ENCODE measurements at regions not wholly inside any gene's neighbourhood (a gene's known extent, or its start where the extent isn't known, plus 50 kb on each side); places are given as distances from the start of the nearest gene placed in this dataset.
A peak's percentile ranks its signal among the peaks of the same experiment; 100 is the strongest.

DNA sequence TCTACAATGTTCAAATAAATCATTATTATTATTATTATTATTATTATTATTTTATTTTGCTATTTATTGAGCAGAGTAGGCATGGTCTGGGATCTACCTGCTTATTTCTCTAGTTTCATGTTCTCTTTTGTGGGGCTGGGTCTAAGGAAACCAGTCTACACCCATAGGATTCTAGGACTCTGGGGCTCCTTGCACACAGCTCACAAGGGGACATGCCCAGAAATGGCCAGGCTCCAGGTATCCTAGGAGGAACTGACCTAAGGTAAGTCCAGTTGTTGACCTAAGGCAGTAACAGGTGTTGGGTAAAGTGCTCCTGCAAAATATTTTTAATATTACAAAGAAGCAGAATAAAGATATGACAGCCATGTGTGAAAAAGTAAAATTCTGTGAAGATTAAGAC is 149.6 kb upstream of the TBL1XR1 start:
- H3K36me3 ChIP-seq (ENCODE audit: control insufficient read depth, insufficient read depth, low read length), result no peaks in the 10 kb centered on the region
- H2AK5ac ChIP-seq (ENCODE audit: low read length), result no peak overlapping the region
- no peak overlapping the region for H3K4ac ChIP-seq (ENCODE audit: low read depth, low read length)
- no peak overlapping the region for H2BK5ac ChIP-seq (ENCODE audit: low read length)
- H3K79me2 ChIP-seq (ENCODE audit: control insufficient read depth, insufficient read depth, low read length), result no peaks in the 10 kb centered on the region
- H3K4me3 ChIP-seq (ENCODE audit: low read length), result no peak overlapping the region
- peak overlapping the region; percentile 57 for H2BK15ac ChIP-seq (replicated peaks; ENCODE audit: low read depth)
- no peak overlapping the region for H3K56ac ChIP-seq (ENCODE audit: low read length)
- H3K27ac ChIP-seq (ENCODE audit: low read depth, low read length), result no peak overlapping the region
- DNase-seq, result no peak
- H2BK120ac ChIP-seq (ENCODE audit: low read depth, low read length), result no peak overlapping the region
- H3K4me1 ChIP-seq (ENCODE audit: control insufficient read depth, low read depth, low read length), result peaks cover 14% of the 10 kb centered on the region
- no peaks in the 10 kb centered on the region for H3K27me3 ChIP-seq (ENCODE audit: insufficient read depth, low read length, poor library complexity)
- no peak overlapping the region for H3K23ac ChIP-seq (ENCODE audit: low read length)
- H3K9ac ChIP-seq (ENCODE audit: low read length), result no peak overlapping the region
- H4K8ac ChIP-seq (ENCODE audit: low read depth, low read length), result no peak overlapping the region
- no peak overlapping the region for H4K5ac ChIP-seq (ENCODE audit: low read length)
- H3K4me2 ChIP-seq (ENCODE audit: low read length), result no peak overlapping the region
- peak overlapping the region; percentile 61 for H3K18ac ChIP-seq (ENCODE audit: low read length)
- H3K79me1 ChIP-seq (ENCODE audit: low read length), result no peaks in the 10 kb centered on the region

DNA sequence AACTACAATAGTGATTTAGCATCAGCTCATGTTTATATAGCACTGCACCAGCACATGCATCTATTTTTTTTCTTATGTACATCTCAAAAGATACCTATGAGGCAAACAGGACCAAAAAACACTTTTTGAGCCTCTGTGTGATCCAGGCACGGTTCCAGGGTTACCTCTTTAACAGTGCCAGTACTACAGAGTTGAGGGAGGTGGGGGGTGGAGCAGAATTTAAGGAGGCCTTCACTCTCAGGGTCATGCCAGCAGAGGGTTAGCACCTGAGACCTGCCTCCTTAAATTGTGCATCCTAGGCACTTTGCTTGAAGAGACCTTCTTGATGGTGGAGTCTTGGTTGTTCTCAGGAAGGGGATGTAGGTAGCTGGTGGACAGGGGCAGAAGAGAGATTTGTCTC is 150.3 kb upstream of the TBL1XR1 start:
- WGBS (ENCODE audit: extremely low coverage, insufficient coverage, low lambda C conversion rate), result no CpG with 5 or more reads among the region's 1 CpG
- Histone ChIP-seq H3K4me1 (ENCODE audit: control insufficient read depth, low read depth, low read length) (peaks cover 14% of the 10 kb centered on the region), H3K4ac (ENCODE audit: low read depth, low read length) (no peak overlapping the region), H2AK5ac (ENCODE audit: low read length) (no peak overlapping the region), H3K18ac (ENCODE audit: low read length) (no peak overlapping the region), H3K79me1 (ENCODE audit: low read length) (no peaks in the 10 kb centered on the region), H2BK15ac (replicated peaks; ENCODE audit: low read depth) (peak overlapping the region; percentile 14), H4K5ac (ENCODE audit: low read length) (no peak overlapping the region), H2BK5ac (ENCODE audit: low read length) (no peak overlapping the region), H3K4me2 (ENCODE audit: low read length) (no peak overlapping the region), H4K8ac (ENCODE audit: low read depth, low read length) (no peak overlapping the region), H3K27ac (ENCODE audit: low read depth, low read length) (no peak overlapping the region), H3K56ac (ENCODE audit: low read length) (no peak overlapping the region), H2BK120ac (ENCODE audit: low read depth, low read length) (no peak overlapping the region), H3K79me2 (ENCODE audit: control insufficient read depth, insufficient read depth, low read length) (no peaks in the 10 kb centered on the region), H3K27me3 (ENCODE audit: insufficient read depth, low read length, poor library complexity) (no peaks in the 10 kb centered on the region), H3K36me3 (ENCODE audit: control insufficient read depth, insufficient read depth, low read length) (no peaks in the 10 kb centered on the region), H3K4me3 (ENCODE audit: low read length) (no peak overlapping the region), H3K23ac (ENCODE audit: low read length) (no peak overlapping the region), H3K9ac (ENCODE audit: low read length) (no peak overlapping the region)
- DNase-seq, result no peak

DNA sequence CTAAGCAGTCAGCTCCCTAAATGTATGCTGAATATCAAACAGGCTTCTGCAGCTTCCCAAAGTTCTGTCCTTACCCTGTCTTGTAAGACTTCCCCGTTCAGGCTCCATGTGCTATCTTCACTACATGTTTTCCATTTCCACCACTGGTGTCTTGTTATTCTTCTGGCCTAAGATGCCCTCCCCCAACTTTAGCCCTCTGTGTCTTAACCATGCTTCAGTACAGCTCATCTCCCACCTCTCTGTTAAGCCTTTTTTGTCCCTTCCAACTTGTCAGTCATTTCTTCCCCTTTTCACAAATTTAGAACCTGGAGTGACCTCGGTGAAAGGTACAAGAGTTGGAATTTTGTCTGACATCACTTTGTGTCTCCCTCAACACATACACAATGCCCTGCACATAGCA is 151.7 kb upstream of the TBL1XR1 start:
- peak overlapping the region; percentile 56 for H3K56ac ChIP-seq (ENCODE audit: low read length)
- H2AK5ac ChIP-seq (ENCODE audit: low read length), result peak overlapping the region; percentile 90
- H4K8ac ChIP-seq (ENCODE audit: low read depth, low read length), result no peak overlapping the region
- no peak overlapping the region for H3K27ac ChIP-seq (ENCODE audit: low read depth, low read length)
- H3K23ac ChIP-seq (ENCODE audit: low read length), result no peak overlapping the region
- H3K36me3 ChIP-seq (ENCODE audit: control insufficient read depth, insufficient read depth, low read length), result no peaks in the 10 kb centered on the region
- no peak overlapping the region for H3K4ac ChIP-seq (ENCODE audit: low read depth, low read length)
- H2BK5ac ChIP-seq (ENCODE audit: low read length), result peak overlapping the region; percentile 62
- WGBS (ENCODE audit: extremely low coverage, insufficient coverage, low lambda C conversion rate), result no CpG with 5 or more reads among the region's 2 CpGs
- peak overlapping the region; percentile 11 for H3K9ac ChIP-seq (ENCODE audit: low read length)
- no peaks in the 10 kb centered on the region for H3K79me1 ChIP-seq (ENCODE audit: low read length)
- H2BK15ac ChIP-seq (replicated peaks; ENCODE audit: low read depth), result peak overlapping the region; percentile 5
- H3K4me1 ChIP-seq (ENCODE audit: control insufficient read depth, low read depth, low read length), result peaks cover 14% of the 10 kb centered on the region
- H3K4me2 ChIP-seq (ENCODE audit: low read length), result no peak overlapping the region
- no peaks in the 10 kb centered on the region for H3K27me3 ChIP-seq (ENCODE audit: insufficient read depth, low read length, poor library complexity)
- no peak overlapping the region for H3K18ac ChIP-seq (ENCODE audit: low read length)
- DNase-seq, result no peak
- no peak overlapping the region for H3K4me3 ChIP-seq (ENCODE audit: low read length)
- H2BK120ac ChIP-seq (ENCODE audit: low read depth, low read length), result no peak overlapping the region
- no peak overlapping the region for H4K5ac ChIP-seq (ENCODE audit: low read length)
- no peaks in the 10 kb centered on the region for H3K79me2 ChIP-seq (ENCODE audit: control insufficient read depth, insufficient read depth, low read length)

DNA sequence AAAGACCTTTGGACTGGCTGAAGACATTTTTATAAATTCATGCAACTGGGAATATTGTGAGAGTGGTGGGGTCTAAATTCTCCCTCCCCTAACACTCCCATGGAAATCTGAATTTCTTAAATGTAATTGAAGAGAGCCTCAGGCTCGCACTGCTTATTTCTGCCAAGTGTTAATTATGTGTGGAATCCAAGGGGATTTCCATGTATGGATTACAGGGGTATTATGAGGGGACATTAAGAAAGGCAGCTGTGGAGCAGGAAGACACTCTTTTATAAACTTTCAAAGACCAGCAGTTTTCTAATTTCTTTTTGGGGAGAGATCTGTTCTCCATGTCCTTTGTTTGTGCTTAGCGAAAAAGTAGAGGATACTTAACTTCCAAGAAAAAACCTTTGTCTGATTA is 152.1 kb upstream of the TBL1XR1 start:
- H3K27ac ChIP-seq (ENCODE audit: low read depth, low read length), result no peak overlapping the region
- no peak overlapping the region for H3K4ac ChIP-seq (ENCODE audit: low read depth, low read length)
- no peak overlapping the region for H3K4me2 ChIP-seq (ENCODE audit: low read length)
- H4K8ac ChIP-seq (ENCODE audit: low read depth, low read length), result no peak overlapping the region
- no peaks in the 10 kb centered on the region for H3K79me1 ChIP-seq (ENCODE audit: low read length)
- H2AK5ac ChIP-seq (ENCODE audit: low read length), result no peak overlapping the region
- H3K9ac ChIP-seq (ENCODE audit: low read length), result no peak overlapping the region
- H3K4me1 ChIP-seq (ENCODE audit: control insufficient read depth, low read depth, low read length), result peaks cover 12% of the 10 kb centered on the region
- no peak overlapping the region for H3K23ac ChIP-seq (ENCODE audit: low read length)
- no peak overlapping the region for H2BK120ac ChIP-seq (ENCODE audit: low read depth, low read length)
- H4K5ac ChIP-seq (ENCODE audit: low read length), result no peak overlapping the region
- no peak overlapping the region for H3K4me3 ChIP-seq (ENCODE audit: low read length)
- no peaks in the 10 kb centered on the region for H3K27me3 ChIP-seq (ENCODE audit: insufficient read depth, low read length, poor library complexity)
- no peak for DNase-seq
- no peak overlapping the region for H2BK15ac ChIP-seq (replicated peaks; ENCODE audit: low read depth)
- no peak overlapping the region for H3K18ac ChIP-seq (ENCODE audit: low read length)
- no peaks in the 10 kb centered on the region for H3K79me2 ChIP-seq (ENCODE audit: control insufficient read depth, insufficient read depth, low read length)
- H3K56ac ChIP-seq (ENCODE audit: low read length), result no peak overlapping the region
- no CpG with 5 or more reads among the region's 2 CpGs for WGBS (ENCODE audit: extremely low coverage, insufficient coverage, low lambda C conversion rate)
- H2BK5ac ChIP-seq (ENCODE audit: low read length), result no peak overlapping the region
- no peaks in the 10 kb centered on the region for H3K36me3 ChIP-seq (ENCODE audit: control insufficient read depth, insufficient read depth, low read length)

DNA sequence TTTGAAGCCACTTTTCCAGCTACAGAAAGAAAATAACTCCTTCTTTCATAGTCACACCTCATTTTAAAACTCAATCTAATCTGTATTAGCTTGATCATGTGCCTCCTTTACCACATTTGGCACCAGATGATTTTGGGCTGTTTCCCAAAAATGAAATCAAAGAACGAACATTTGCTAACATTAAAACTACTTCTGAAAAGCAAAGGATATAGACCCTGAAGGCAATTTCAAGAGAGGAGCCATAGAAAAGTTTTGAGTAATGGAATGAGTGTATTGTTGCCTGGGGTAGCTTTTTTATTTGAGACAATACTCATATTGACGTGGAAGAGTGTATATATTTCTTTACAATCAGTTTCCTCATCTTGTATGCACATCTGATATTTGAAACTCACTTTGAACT is 152.8 kb upstream of the TBL1XR1 start:
- Histone ChIP-seq H3K27me3 (ENCODE audit: insufficient read depth, low read length, poor library complexity) (no peaks in the 10 kb centered on the region), H2BK120ac (ENCODE audit: low read depth, low read length) (no peak overlapping the region), H3K4me2 (ENCODE audit: low read length) (no peak overlapping the region), H3K18ac (ENCODE audit: low read length) (no peak overlapping the region), H3K79me1 (ENCODE audit: low read length) (no peaks in the 10 kb centered on the region), H3K79me2 (ENCODE audit: control insufficient read depth, insufficient read depth, low read length) (no peaks in the 10 kb centered on the region), H4K5ac (ENCODE audit: low read length) (no peak overlapping the region), H3K4ac (ENCODE audit: low read depth, low read length) (no peak overlapping the region), H2BK5ac (ENCODE audit: low read length) (no peak overlapping the region), H3K23ac (ENCODE audit: low read length) (no peak overlapping the region), H3K56ac (ENCODE audit: low read length) (no peak overlapping the region), H4K8ac (ENCODE audit: low read depth, low read length) (no peak overlapping the region), H3K4me1 (ENCODE audit: control insufficient read depth, low read depth, low read length) (peaks cover 12% of the 10 kb centered on the region), H2BK15ac (replicated peaks; ENCODE audit: low read depth) (no peak overlapping the region), H3K9ac (ENCODE audit: low read length) (no peak overlapping the region), H3K4me3 (ENCODE audit: low read length) (no peak overlapping the region), H3K27ac (ENCODE audit: low read depth, low read length) (no peak overlapping the region), H3K36me3 (ENCODE audit: control insufficient read depth, insufficient read depth, low read length) (no peaks in the 10 kb centered on the region), H2AK5ac (ENCODE audit: low read length) (no peak overlapping the region)
- WGBS (ENCODE audit: extremely low coverage, insufficient coverage, low lambda C conversion rate), result no CpG with 5 or more reads among the region's 2 CpGs
- no peak for DNase-seq

DNA sequence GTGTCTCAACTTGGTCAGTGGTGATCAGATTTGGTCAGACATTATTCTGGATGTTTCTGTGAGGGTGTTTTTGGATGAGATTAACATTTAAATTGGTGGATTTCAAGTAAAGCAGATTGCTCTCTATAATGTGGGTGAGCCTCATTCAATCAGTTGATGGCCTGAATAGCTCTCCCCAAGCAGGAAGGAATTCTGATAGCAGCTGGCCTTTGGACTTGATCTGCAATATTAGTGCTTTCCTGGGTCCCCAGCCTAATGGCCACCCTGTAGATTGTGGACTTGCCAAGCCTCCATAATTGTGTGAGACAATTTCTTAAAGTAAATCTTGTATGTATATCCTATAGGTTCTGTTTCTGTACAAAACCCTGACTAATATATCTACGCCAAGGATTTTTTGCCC is 153.9 kb upstream of the TBL1XR1 start:
- Histone ChIP-seq H2BK5ac (ENCODE audit: low read length) (no peak overlapping the region), H3K4me2 (ENCODE audit: low read length) (no peak overlapping the region), H3K27me3 (ENCODE audit: insufficient read depth, low read length, poor library complexity) (no peaks in the 10 kb centered on the region), H3K18ac (ENCODE audit: low read length) (no peak overlapping the region), H3K4me3 (ENCODE audit: low read length) (no peak overlapping the region), H4K8ac (ENCODE audit: low read depth, low read length) (no peak overlapping the region), H4K5ac (ENCODE audit: low read length) (no peak overlapping the region), H3K79me2 (ENCODE audit: control insufficient read depth, insufficient read depth, low read length) (no peaks in the 10 kb centered on the region), H3K27ac (ENCODE audit: low read depth, low read length) (no peak overlapping the region), H3K23ac (ENCODE audit: low read length) (no peak overlapping the region), H2AK5ac (ENCODE audit: low read length) (no peak overlapping the region), H3K79me1 (ENCODE audit: low read length) (no peaks in the 10 kb centered on the region), H3K36me3 (ENCODE audit: control insufficient read depth, insufficient read depth, low read length) (no peaks in the 10 kb centered on the region), H3K4me1 (ENCODE audit: control insufficient read depth, low read depth, low read length) (peaks cover 8% of the 10 kb centered on the region), H2BK120ac (ENCODE audit: low read depth, low read length) (no peak overlapping the region), H3K56ac (ENCODE audit: low read length) (no peak overlapping the region), H3K4ac (ENCODE audit: low read depth, low read length) (no peak overlapping the region), H3K9ac (ENCODE audit: low read length) (no peak overlapping the region), H2BK15ac (replicated peaks; ENCODE audit: low read depth) (no peak overlapping the region)
- WGBS (ENCODE audit: extremely low coverage, insufficient coverage, low lambda C conversion rate), result no CpG with 5 or more reads among the region's 1 CpG
- DNase-seq, result no peak

Data from mesendoderm (in vitro differentiated cells).